OCI-LY1 (cell line): ENCODE measurements at regions not wholly inside any gene's neighbourhood (a gene's known extent, or its start where the extent isn't known, plus 50 kb on each side); places are given as distances from the start of the nearest gene placed in this dataset.

Experiments used
- EZH2 ChIP-seq: fragments of 200-600 bp; sonication (generic), shearing (Covaris generic); IDR thresholded peaks from 2 replicates; pipeline ENCODE4 v1.8.0; 2017; ENCODE audit warnings: borderline replicate concordance, mixed run types, mild to moderate bottlenecking, antibody characterized with exemption, low read length, moderate library complexity, mixed read lengths
- TF ChIP-seq, protein P1 (sequence below): fragments of 200-600 bp; sonication (generic), shearing (Covaris generic); IDR thresholded peaks from 2 replicates; pipeline ENCODE4 v1.5.1; 2017; ENCODE audit warnings: mild to moderate bottlenecking, antibody characterized with exemption, low read length, moderate library complexity, mixed read lengths

DNA sequence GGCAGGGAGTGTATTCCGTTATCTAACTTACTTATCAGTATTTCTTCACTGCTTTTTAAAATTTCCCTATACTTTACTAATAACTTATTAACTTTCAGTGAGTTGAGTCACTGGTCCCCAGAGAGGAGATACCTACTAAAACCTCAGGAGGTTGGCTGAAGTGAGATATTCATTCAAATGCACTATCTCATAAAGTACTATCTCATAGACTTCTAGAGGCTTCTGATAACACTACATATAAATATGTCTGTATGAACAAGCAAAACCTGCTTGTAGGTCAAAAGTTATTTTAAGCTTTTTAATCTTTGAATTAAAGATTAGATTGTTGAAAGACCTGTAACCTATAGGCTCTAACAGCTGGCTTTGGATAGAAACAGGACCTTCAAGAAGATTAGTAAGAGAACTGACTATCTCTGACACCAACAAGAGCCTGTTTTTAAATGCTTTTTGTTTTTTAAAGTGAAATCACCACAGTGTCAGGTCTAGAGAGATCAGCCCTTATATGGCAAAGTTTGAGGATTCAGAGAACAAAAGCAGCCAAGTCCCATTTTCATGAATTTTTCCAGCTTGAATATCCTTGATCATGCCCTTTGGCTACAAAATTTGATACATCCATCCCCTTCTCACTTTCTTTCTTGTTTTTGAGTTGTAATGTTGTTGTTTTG lies 242.2 kb downstream of the ARL4A start:
- TF ChIP-seq, protein P1, sequence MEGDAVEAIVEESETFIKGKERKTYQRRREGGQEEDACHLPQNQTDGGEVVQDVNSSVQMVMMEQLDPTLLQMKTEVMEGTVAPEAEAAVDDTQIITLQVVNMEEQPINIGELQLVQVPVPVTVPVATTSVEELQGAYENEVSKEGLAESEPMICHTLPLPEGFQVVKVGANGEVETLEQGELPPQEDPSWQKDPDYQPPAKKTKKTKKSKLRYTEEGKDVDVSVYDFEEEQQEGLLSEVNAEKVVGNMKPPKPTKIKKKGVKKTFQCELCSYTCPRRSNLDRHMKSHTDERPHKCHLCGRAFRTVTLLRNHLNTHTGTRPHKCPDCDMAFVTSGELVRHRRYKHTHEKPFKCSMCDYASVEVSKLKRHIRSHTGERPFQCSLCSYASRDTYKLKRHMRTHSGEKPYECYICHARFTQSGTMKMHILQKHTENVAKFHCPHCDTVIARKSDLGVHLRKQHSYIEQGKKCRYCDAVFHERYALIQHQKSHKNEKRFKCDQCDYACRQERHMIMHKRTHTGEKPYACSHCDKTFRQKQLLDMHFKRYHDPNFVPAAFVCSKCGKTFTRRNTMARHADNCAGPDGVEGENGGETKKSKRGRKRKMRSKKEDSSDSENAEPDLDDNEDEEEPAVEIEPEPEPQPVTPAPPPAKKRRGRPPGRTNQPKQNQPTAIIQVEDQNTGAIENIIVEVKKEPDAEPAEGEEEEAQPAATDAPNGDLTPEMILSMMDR: no peak
- TF ChIP-seq EZH2: no peak
